ENCODE measurements at regions not wholly inside any gene's neighbourhood (a gene's known extent, or its start where the extent isn't known, plus 50 kb on each side); places are given as distances from the start of the nearest gene placed in this dataset.

GRCh38 chr1:182174513-182174855 is 113.0 kb upstream of the ZNF648 start:
- H3K4me1 ChIP-seq (replicated peaks in 1 of 2; ENCODE audit: control insufficient read depth in 2 of 2, insufficient read depth in 2 of 2, low read length in 2 of 2), result peaks cover 0 to 15% of the 10 kb centered on the region in 2 experiments; a peak in 3 of 5 replicates
- POLR2A ChIA-PET, result interaction anchor here (1.1 kb wide), 1 partner anchor 185 kb away, joined by 3 read pairs; no protein-coding TSS in a partner anchor
- no peak overlapping the region for H3K4me3 ChIP-seq
- CTCF ChIA-PET (ENCODE audit: low intra/inter-chr PET ratio), result interaction anchor here (0.6 kb wide), 1 partner anchor 146 kb away, joined by 6 read pairs; no protein-coding TSS in a partner anchor
- intact Hi-C loops (cut with micrococcal nuclease), result no loop called here
- no peaks in the 10 kb centered on the region for H4K20me1 ChIP-seq (replicated peaks; ENCODE audit: control insufficient read depth, insufficient read depth, low read length)
- no peaks in the 10 kb centered on the region for H3K36me3 ChIP-seq (ENCODE audit: control insufficient read depth, insufficient read depth, low read length)
- FAIRE-seq (no peak), DNase-seq (ENCODE audit: extremely low read depth in 1 of 4, low spot score in 3 of 4) (no peak), ATAC-seq (no peak)
- H3K9ac ChIP-seq (ENCODE audit: insufficient read depth in 1 of 2, low read depth in 2 of 2, low read length in 2 of 2), result no peak overlapping the region
- H3K79me2 ChIP-seq (ENCODE audit: control insufficient read depth, insufficient read depth, low read length), result no peaks in the 10 kb centered on the region
- TF ChIP-seq, protein P1, sequence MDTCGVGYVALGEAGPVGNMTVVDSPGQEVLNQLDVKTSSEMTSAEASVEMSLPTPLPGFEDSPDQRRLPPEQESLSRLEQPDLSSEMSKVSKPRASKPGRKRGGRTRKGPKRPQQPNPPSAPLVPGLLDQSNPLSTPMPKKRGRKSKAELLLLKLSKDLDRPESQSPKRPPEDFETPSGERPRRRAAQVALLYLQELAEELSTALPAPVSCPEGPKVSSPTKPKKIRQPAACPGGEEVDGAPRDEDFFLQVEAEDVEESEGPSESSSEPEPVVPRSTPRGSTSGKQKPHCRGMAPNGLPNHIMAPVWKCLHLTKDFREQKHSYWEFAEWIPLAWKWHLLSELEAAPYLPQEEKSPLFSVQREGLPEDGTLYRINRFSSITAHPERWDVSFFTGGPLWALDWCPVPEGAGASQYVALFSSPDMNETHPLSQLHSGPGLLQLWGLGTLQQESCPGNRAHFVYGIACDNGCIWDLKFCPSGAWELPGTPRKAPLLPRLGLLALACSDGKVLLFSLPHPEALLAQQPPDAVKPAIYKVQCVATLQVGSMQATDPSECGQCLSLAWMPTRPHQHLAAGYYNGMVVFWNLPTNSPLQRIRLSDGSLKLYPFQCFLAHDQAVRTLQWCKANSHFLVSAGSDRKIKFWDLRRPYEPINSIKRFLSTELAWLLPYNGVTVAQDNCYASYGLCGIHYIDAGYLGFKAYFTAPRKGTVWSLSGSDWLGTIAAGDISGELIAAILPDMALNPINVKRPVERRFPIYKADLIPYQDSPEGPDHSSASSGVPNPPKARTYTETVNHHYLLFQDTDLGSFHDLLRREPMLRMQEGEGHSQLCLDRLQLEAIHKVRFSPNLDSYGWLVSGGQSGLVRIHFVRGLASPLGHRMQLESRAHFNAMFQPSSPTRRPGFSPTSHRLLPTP (IDR thresholded peaks at IDR 0.05; ENCODE audit: borderline replicate concordance, extremely low read depth, insufficient read length), result no peak
- no peak for TF ChIP-seq HNRNPH1 (optimal IDR thresholded peaks at IDR 0.05; ENCODE audit: low read depth, low read length)
- TF ChIP-seq COPS2 (conservative IDR thresholded peaks at IDR 0.05), result no peak
- no peak for TF ChIP-seq ZNF143 (CRISPR knock-in tag; IDR thresholded peaks at IDR 0.05)
- TF ChIP-seq NFE2L1 (tag; IDR thresholded peaks at IDR 0.05; ENCODE audit: borderline replicate concordance, low read depth), result no peak
- TF ChIP-seq STAT5A (IDR thresholded peaks at IDR 0.05; ENCODE audit: borderline replicate concordance, low read length), result no peak
- TF ChIP-seq, protein P2, sequence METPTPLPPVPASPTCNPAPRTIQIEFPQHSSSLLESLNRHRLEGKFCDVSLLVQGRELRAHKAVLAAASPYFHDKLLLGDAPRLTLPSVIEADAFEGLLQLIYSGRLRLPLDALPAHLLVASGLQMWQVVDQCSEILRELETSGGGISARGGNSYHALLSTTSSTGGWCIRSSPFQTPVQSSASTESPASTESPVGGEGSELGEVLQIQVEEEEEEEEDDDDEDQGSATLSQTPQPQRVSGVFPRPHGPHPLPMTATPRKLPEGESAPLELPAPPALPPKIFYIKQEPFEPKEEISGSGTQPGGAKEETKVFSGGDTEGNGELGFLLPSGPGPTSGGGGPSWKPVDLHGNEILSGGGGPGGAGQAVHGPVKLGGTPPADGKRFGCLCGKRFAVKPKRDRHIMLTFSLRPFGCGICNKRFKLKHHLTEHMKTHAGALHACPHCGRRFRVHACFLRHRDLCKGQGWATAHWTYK (CRISPR knock-in tag; IDR thresholded peaks at IDR 0.05), result no peak
- no peak for TF ChIP-seq ZNF280A (IDR thresholded peaks at IDR 0.05; ENCODE audit: low read depth, partially characterized antibody)
- no peak for TF ChIP-seq ZNF347 (CRISPR knock-in tag; IDR thresholded peaks at IDR 0.05; ENCODE audit: low read depth)
- TF ChIP-seq, protein P3, sequence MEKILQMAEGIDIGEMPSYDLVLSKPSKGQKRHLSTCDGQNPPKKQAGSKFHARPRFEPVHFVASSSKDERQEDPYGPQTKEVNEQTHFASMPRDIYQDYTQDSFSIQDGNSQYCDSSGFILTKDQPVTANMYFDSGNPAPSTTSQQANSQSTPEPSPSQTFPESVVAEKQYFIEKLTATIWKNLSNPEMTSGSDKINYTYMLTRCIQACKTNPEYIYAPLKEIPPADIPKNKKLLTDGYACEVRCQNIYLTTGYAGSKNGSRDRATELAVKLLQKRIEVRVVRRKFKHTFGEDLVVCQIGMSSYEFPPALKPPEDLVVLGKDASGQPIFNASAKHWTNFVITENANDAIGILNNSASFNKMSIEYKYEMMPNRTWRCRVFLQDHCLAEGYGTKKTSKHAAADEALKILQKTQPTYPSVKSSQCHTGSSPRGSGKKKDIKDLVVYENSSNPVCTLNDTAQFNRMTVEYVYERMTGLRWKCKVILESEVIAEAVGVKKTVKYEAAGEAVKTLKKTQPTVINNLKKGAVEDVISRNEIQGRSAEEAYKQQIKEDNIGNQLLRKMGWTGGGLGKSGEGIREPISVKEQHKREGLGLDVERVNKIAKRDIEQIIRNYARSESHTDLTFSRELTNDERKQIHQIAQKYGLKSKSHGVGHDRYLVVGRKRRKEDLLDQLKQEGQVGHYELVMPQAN (IDR thresholded peaks at IDR 0.05; ENCODE audit: borderline replicate concordance), result no peak
- no peak overlapping the region for H2AFZ ChIP-seq (ENCODE audit: low read depth, low read length)
- no peak overlapping the region for H3K27ac ChIP-seq (ENCODE audit: extremely low read depth, low read depth, low read length)
- peaks cover 4% of the 10 kb centered on the region in 2 experiments; a peak in 2 of 5 replicates for H3K27me3 ChIP-seq (ENCODE audit: control insufficient read depth in 2 of 2, insufficient read depth in 2 of 2, low read length in 2 of 2)
- in situ Hi-C loops (cut with MboI), result no loop called here
- no peaks in the 10 kb centered on the region for H3K9me1 ChIP-seq (ENCODE audit: control insufficient read depth, insufficient read depth, low read length)
- H3K4me2 ChIP-seq (ENCODE audit: insufficient read depth, low read length), result no peak overlapping the region
- WGBS (ENCODE audit: insufficient coverage, low coverage, missing lambda C conversion rate), result 0% methylated on average over 1 of the region's 1 CpG
- no peaks in the 10 kb centered on the region for H3K9me3 ChIP-seq (replicated peaks; ENCODE audit: control insufficient read depth, insufficient read depth, low read depth, low read length)
- no TSS peak for BruUV-seq (replicated peaks)

Data from K562 (cell line).